ENCODE measurements at regions not wholly inside any gene's neighbourhood (a gene's known extent, or its start where the extent isn't known, plus 50 kb on each side); places are given as distances from the start of the nearest gene placed in this dataset.

GRCh38 chr3:117954131-117954530 lies 1080.5 kb downstream of the IGSF11 start:
- H3K27me3 ChIP-seq, result no peaks in the 10 kb centered on the region
- intact Hi-C loops (cut with DNase I), result no loop called here
- TF ChIP-seq CTCF (IDR thresholded peaks at IDR 0.05) (no peak), POLR2A (IDR thresholded peaks at IDR 0.05) (no peak)
- H3K27ac ChIP-seq, result no peak overlapping the region
- no peak for DNase-seq
- WGBS, 2 donors, result 67 to 74% methylated on average over 1 of the region's 1 CpG
- no peaks in the 10 kb centered on the region for H3K9me3 ChIP-seq
- H3K36me3 ChIP-seq, result no peaks in the 10 kb centered on the region
- H3K4me1 ChIP-seq, result no peaks in the 10 kb centered on the region
- H3K4me3 ChIP-seq, result no peak overlapping the region

- Histone ChIP-seq H3K27me3 (no peaks in the 10 kb centered on the region), H3K4me3 (no peak overlapping the region), H3K27ac (no peak overlapping the region), H3K4me1 (no peaks in the 10 kb centered on the region), H3K36me3 (no peaks in the 10 kb centered on the region), H3K9me3 (no peaks in the 10 kb centered on the region)
- no peak for TF ChIP-seq POLR2A (IDR thresholded peaks at IDR 0.05)
- TF ChIP-seq CTCF (IDR thresholded peaks at IDR 0.05), result no peak
- DNase-seq, result no peak
- intact Hi-C loops (cut with DNase I), result no loop called here
Measured at GRCh38 chr3:117955196-117955595, 1079.5 kb downstream of the IGSF11 start.

GRCh38 chr3:117958027-117958426 lies 1076.6 kb downstream of the IGSF11 start:
- Histone ChIP-seq H3K27ac (no peak overlapping the region), H3K4me1 (no peaks in the 10 kb centered on the region), H3K36me3 (no peaks in the 10 kb centered on the region), H3K9me3 (no peaks in the 10 kb centered on the region), H3K27me3 (no peaks in the 10 kb centered on the region), H3K4me3 (no peak overlapping the region)
- TF ChIP-seq CTCF (IDR thresholded peaks at IDR 0.05) (no peak), POLR2A (IDR thresholded peaks at IDR 0.05) (no peak)
- 74 to 80% methylated on average over 2 of the region's 2 CpGs for WGBS, 2 donors
- intact Hi-C loops (cut with DNase I), result no loop called here
- no peak for DNase-seq

- no peaks in the 10 kb centered on the region for H3K36me3 ChIP-seq
- TF ChIP-seq POLR2A (IDR thresholded peaks at IDR 0.05) (no peak), CTCF (IDR thresholded peaks at IDR 0.05) (no peak)
- no peaks in the 10 kb centered on the region for H3K4me1 ChIP-seq
- H3K27me3 ChIP-seq, result no peaks in the 10 kb centered on the region
- no peak overlapping the region for H3K4me3 ChIP-seq
- DNase-seq, result no peak
- H3K27ac ChIP-seq, result no peak overlapping the region
- intact Hi-C loops (cut with DNase I), result no loop called here
- WGBS, 2 donors, result 21 to 50% methylated on average over 2 of the region's 2 CpGs
- no peaks in the 10 kb centered on the region for H3K9me3 ChIP-seq
Measured at GRCh38 chr3:117962750-117963149, 1071.9 kb downstream of the IGSF11 start.

GRCh38 chr3:117963858-117964257 lies 1070.8 kb downstream of the IGSF11 start:
- no peak for DNase-seq
- Histone ChIP-seq H3K9me3 (no peaks in the 10 kb centered on the region), H3K4me1 (no peaks in the 10 kb centered on the region), H3K27me3 (no peaks in the 10 kb centered on the region), H3K27ac (no peak overlapping the region), H3K4me3 (no peak overlapping the region), H3K36me3 (no peaks in the 10 kb centered on the region)
- no peak for TF ChIP-seq CTCF (IDR thresholded peaks at IDR 0.05)
- no peak for TF ChIP-seq POLR2A (IDR thresholded peaks at IDR 0.05)
- WGBS, 2 donors, result 29 to 53% methylated on average over 2 of the region's 2 CpGs
- intact Hi-C loops (cut with DNase I), result no loop called here
